PFSK-1 (cell line): ENCODE measurements at regions not wholly inside any gene's neighbourhood (a gene's known extent, or its start where the extent isn't known, plus 50 kb on each side); places are given as distances from the start of the nearest gene placed in this dataset.

Experiments used
- POLR2AphosphoS5 ChIP-seq: IDR thresholded peaks from 2 replicates; pipeline ENCODE4 v1.6.1; 2012; ENCODE audit warnings: low read depth, mild to moderate bottlenecking, control low read depth, low read length, moderate library complexity
- TF ChIP-seq, protein P1 (sequence below), 2 experiments: IDR thresholded peaks; 2 replicates each; pipeline versions ENCODE4 v1.6.1 to v1.8.0; 2011 to 2012; ENCODE audit warnings: low read depth in 2 of 2, low read length in 2 of 2, control low read depth in 1 of 2, inconsistent platforms in 1 of 2, mild to moderate bottlenecking in 1 of 2, moderate library complexity in 1 of 2; ENCODE audit not compliant: insufficient read depth in 1 of 2

DNA sequence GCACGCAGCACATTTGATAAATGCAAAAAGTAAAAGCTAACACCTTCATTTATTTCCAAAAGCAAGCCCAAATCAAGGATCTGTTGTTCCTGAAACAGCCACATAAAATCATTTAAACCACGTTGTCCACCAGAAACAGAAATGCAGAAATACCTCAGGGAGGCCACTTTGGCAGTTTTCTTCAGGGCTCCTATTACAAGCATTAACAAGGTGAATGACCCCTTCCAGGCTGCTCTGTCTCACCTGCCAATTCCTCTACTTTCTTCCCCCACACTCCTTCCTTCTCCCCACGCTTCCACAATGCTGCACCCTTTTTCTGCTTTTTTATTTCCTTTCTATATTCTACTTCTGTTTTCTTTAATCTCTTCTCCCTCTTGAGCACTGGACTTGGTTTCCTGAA, 55.0 kb upstream of the PTGFRN start:
- no peak for TF ChIP-seq POLR2AphosphoS5
- TF ChIP-seq, protein P1, sequence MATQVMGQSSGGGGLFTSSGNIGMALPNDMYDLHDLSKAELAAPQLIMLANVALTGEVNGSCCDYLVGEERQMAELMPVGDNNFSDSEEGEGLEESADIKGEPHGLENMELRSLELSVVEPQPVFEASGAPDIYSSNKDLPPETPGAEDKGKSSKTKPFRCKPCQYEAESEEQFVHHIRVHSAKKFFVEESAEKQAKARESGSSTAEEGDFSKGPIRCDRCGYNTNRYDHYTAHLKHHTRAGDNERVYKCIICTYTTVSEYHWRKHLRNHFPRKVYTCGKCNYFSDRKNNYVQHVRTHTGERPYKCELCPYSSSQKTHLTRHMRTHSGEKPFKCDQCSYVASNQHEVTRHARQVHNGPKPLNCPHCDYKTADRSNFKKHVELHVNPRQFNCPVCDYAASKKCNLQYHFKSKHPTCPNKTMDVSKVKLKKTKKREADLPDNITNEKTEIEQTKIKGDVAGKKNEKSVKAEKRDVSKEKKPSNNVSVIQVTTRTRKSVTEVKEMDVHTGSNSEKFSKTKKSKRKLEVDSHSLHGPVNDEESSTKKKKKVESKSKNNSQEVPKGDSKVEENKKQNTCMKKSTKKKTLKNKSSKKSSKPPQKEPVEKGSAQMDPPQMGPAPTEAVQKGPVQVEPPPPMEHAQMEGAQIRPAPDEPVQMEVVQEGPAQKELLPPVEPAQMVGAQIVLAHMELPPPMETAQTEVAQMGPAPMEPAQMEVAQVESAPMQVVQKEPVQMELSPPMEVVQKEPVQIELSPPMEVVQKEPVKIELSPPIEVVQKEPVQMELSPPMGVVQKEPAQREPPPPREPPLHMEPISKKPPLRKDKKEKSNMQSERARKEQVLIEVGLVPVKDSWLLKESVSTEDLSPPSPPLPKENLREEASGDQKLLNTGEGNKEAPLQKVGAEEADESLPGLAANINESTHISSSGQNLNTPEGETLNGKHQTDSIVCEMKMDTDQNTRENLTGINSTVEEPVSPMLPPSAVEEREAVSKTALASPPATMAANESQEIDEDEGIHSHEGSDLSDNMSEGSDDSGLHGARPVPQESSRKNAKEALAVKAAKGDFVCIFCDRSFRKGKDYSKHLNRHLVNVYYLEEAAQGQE (IDR thresholded peaks at IDR 0.05; ENCODE audit: insufficient read depth in 1 of 2, low read depth in 2 of 2, low read length in 2 of 2), result no peak
